H1 (cell line): ENCODE measurements at regions not wholly inside any gene's neighbourhood (a gene's known extent, or its start where the extent isn't known, plus 50 kb on each side); places are given as distances from the start of the nearest gene placed in this dataset.

Source experiments
- CTCF ChIA-PET: fragments of 300-600 bp; sonication (Branson Sonifier 250); formaldehyde crosslinking; loops from one replicate; lab custom pipeline; 2021; ENCODE audit not compliant: partially characterized antibody; lab: Charles Lee
- POLR2A ChIA-PET: fragments of 300-600 bp; sonication (Branson Sonifier 250); formaldehyde crosslinking; loops from one replicate; lab custom pipeline; 2021; ENCODE audit warnings: inconsistent platforms; ENCODE audit not compliant: partially characterized antibody; lab: Charles Lee
- DNase-seq, 2 experiments: peaks; one replicate each; pipeline versions ENCODE4 v3.0.0 to v3.0.0-alpha.2; 2010 to 2022; ENCODE audit warnings: low spot score in 2 of 2, low read depth in 1 of 2, mixed read lengths in 1 of 2
- FAIRE-seq: peaks from 2 replicates; lab custom pipeline; 2011; peaks lifted over from hg19 to GRCh38; lab: Jason Lieb, UNC
- H2AFZ ChIP-seq: 2 replicates; pipeline ENCODE4 v1.8.1; 2012; ENCODE audit warnings: low read length, inconsistent platforms
- H2AK5ac ChIP-seq: 2 replicates; pipeline ENCODE4 v1.6.1; 2013; ENCODE audit warnings: low read depth, low read length
- H2BK120ac ChIP-seq: replicated peaks from 2 replicates; pipeline ENCODE3; 2013; ENCODE audit warnings: low read depth, low read length, inconsistent platforms
- H2BK12ac ChIP-seq: 2 replicates; pipeline ENCODE4 v1.6.1; 2013; ENCODE audit warnings: low read depth, low read length
- H2BK15ac ChIP-seq: 2 replicates; pipeline ENCODE4 v1.6.1; 2013; ENCODE audit warnings: low read length
- H2BK20ac ChIP-seq: 2 replicates; pipeline ENCODE4 v1.6.1; 2013; ENCODE audit warnings: low read length
- H2BK5ac ChIP-seq: 2 replicates; pipeline ENCODE4 v1.6.1; 2013; ENCODE audit warnings: low read depth, low read length
- H3K14ac ChIP-seq: 2 replicates; pipeline ENCODE4 v1.6.1; 2013; ENCODE audit warnings: inconsistent platforms; ENCODE audit not compliant: insufficient read length
- H3K18ac ChIP-seq: 2 replicates; pipeline ENCODE4 v1.6.1; 2013; ENCODE audit warnings: low read length; ENCODE audit errors: extremely low read depth
- H3K23ac ChIP-seq: 2 replicates; pipeline ENCODE4 v1.6.1; 2013; ENCODE audit warnings: inconsistent platforms; ENCODE audit not compliant: insufficient read length
- H3K23me2 ChIP-seq: 2 replicates; pipeline ENCODE4 v1.6.1; 2013; ENCODE audit warnings: low read depth, low read length
- H3K27ac ChIP-seq: 2 replicates; pipeline ENCODE4 v1.6.1; 2011; ENCODE audit warnings: low read depth, low read length, inconsistent platforms
- H3K27me3 ChIP-seq, 4 experiments: replicated peaks in 1 of 4; 1 replicate in 1 of 4; 2 replicates in 3 of 4; pipeline versions ENCODE4 v1.6.1 to v1.8.1; 2011 to 2013; ENCODE audit warnings: low read length in 3 of 4, mild to moderate bottlenecking in 3 of 4, inconsistent platforms in 2 of 4, mixed read lengths in 2 of 4, moderate library complexity in 1 of 4; ENCODE audit not compliant: control insufficient read depth in 3 of 4, insufficient read depth in 3 of 4; ENCODE audit errors: extremely low read depth in 1 of 4
- H3K36me3 ChIP-seq, 4 experiments: 2 replicates each; pipeline versions ENCODE4 v1.6.1 to v1.8.1; 2011 to 2013; ENCODE audit warnings: mild to moderate bottlenecking in 4 of 4, low read length in 3 of 4, moderate library complexity in 2 of 4, control low read depth in 1 of 4, inconsistent platforms in 1 of 4; ENCODE audit not compliant: insufficient read depth in 4 of 4, control insufficient read depth in 2 of 4
- H3K4ac ChIP-seq: replicated peaks from 2 replicates; pipeline ENCODE3; 2013; ENCODE audit warnings: low read length, low read depth, mixed read lengths, inconsistent platforms; ENCODE audit not compliant: insufficient read length
- H3K4me1 ChIP-seq, 4 experiments: replicated peaks in 1 of 4; 1 replicate in 1 of 4; 2 replicates in 3 of 4; pipeline versions ENCODE4 v1.6.1 to v1.8.1; 2011 to 2013; ENCODE audit warnings: low read length in 3 of 4, inconsistent platforms in 2 of 4, mixed read lengths in 1 of 4; ENCODE audit not compliant: insufficient read depth in 4 of 4, control insufficient read depth in 3 of 4
- H3K4me2 ChIP-seq, 2 experiments: 2 replicates each; pipeline versions ENCODE4 v1.6.1 to v1.8.1; 2011 to 2013; ENCODE audit warnings: low read depth in 2 of 2, low read length in 2 of 2, control low read depth in 1 of 2, inconsistent platforms in 1 of 2, mild to moderate bottlenecking in 1 of 2; ENCODE audit not compliant: insufficient read depth in 1 of 2
- H3K4me3 ChIP-seq, 4 experiments: fragments of 200-600, 300-600 bp in 1 of 4; sonication (generic), shearing (Covaris generic), sonication (Bioruptor Twin) in 1 of 4; 2 replicates each; pipeline versions ENCODE4 v1.5.1 to v1.8.1; 2011 to 2016; ENCODE audit warnings: low read length in 4 of 4, low read depth in 3 of 4, control low read depth in 2 of 4, inconsistent platforms in 2 of 4, mild to moderate bottlenecking in 2 of 4, mixed read lengths in 1 of 4, moderate library complexity in 1 of 4; ENCODE audit not compliant: insufficient read depth in 2 of 4; ENCODE audit errors: extremely low read depth in 1 of 4
- H3K56ac ChIP-seq: replicated peaks from 2 replicates; pipeline ENCODE3; 2013; ENCODE audit warnings: low read depth, mild to moderate bottlenecking, mixed read lengths, low read length, inconsistent platforms; ENCODE audit not compliant: insufficient read length
- H3K79me1 ChIP-seq: 2 replicates; pipeline ENCODE4 v1.6.1; 2013; ENCODE audit warnings: low read depth, low read length, control low read depth
- H3K79me2 ChIP-seq, 2 experiments: 2 replicates each; pipeline versions ENCODE4 v1.6.1 to v1.8.1; 2012 to 2013; ENCODE audit warnings: low read length in 2 of 2, mild to moderate bottlenecking in 2 of 2, inconsistent platforms in 1 of 2; ENCODE audit not compliant: insufficient read depth in 2 of 2, control insufficient read depth in 1 of 2
- H3K9ac ChIP-seq, 4 experiments: replicated peaks in 1 of 4; 1 replicate in 1 of 4; 2 replicates in 3 of 4; pipeline versions ENCODE4 v1.6.1 to v1.8.1; 2011 to 2013; ENCODE audit warnings: low read depth in 3 of 4, low read length in 3 of 4, control low read depth in 2 of 4, mild to moderate bottlenecking in 2 of 4, moderate library complexity in 2 of 4, inconsistent platforms in 1 of 4; ENCODE audit errors: extremely low read depth in 1 of 4
- H3K9me3 ChIP-seq, 2 experiments: 2 replicates each; pipeline versions ENCODE4 v1.6.1 to v1.8.1; 2012 to 2013; ENCODE audit warnings: mild to moderate bottlenecking in 2 of 2, moderate library complexity in 2 of 2, control low read depth in 1 of 2, inconsistent platforms in 1 of 2, low read depth in 1 of 2, low read length in 1 of 2, mixed read lengths in 1 of 2; ENCODE audit not compliant: insufficient read depth in 2 of 2
- H4K20me1 ChIP-seq, 2 experiments: replicated peaks in 1 of 2; 2 replicates each; pipeline versions ENCODE3 to v1.8.1; 2011 to 2013; ENCODE audit warnings: inconsistent platforms in 2 of 2, low read length in 2 of 2, mild to moderate bottlenecking in 1 of 2; ENCODE audit not compliant: insufficient read depth in 2 of 2, control insufficient read depth in 1 of 2
- H4K5ac ChIP-seq: 2 replicates; pipeline ENCODE4 v1.6.1; 2013; ENCODE audit warnings: low read length, low read depth, mixed read lengths, inconsistent platforms; ENCODE audit not compliant: insufficient read length
- H4K8ac ChIP-seq: 2 replicates; pipeline ENCODE4 v1.8.0; 2013; ENCODE audit warnings: mild to moderate bottlenecking, moderate library complexity, low read length, inconsistent platforms; ENCODE audit not compliant: insufficient read depth; ENCODE audit errors: extremely low read depth
- H4K91ac ChIP-seq: replicated peaks from 2 replicates; pipeline ENCODE3; 2013; ENCODE audit warnings: low read length, mixed read lengths, inconsistent platforms; ENCODE audit not compliant: insufficient read length
- ATF3 ChIP-seq: IDR thresholded peaks from 2 replicates; pipeline ENCODE4 v1.6.1; 2011; ENCODE audit warnings: low read depth, mild to moderate bottlenecking, low read length; ENCODE audit not compliant: insufficient read depth
- NANOG ChIP-seq: IDR thresholded peaks from 2 replicates; pipeline ENCODE4 v1.6.1; 2011; ENCODE audit warnings: low read length, low read depth, mild to moderate bottlenecking, inconsistent platforms; ENCODE audit not compliant: insufficient read depth, poor library complexity, severe bottlenecking
- WGBS, 2 experiments: shearing (Covaris generic) in 1 of 2; methylation state at CpG; one replicate each; pipeline versions ENCODE4 v1.1.6 to v1.1.7; 2013 to 2015; ENCODE audit warnings: low lambda C conversion rate in 2 of 2, mixed read lengths in 2 of 2, inconsistent platforms in 1 of 2, low coverage in 1 of 2, missing lambda C conversion rate in 1 of 2; ENCODE audit not compliant: insufficient replicate concordance in 2 of 2, insufficient coverage in 1 of 2, insufficient read length in 1 of 2; ENCODE audit errors: extremely low coverage in 1 of 2, missing lambda C conversion rate in 1 of 2; 5-methylcytosine and 5-hydroxymethylcytosine counted together

GRCh38 chrX:39067866-39068265 is 266.6 kb downstream of the MID1IP1 start:
- H3K23ac ChIP-seq, result no peak overlapping the region
- H3K4me3 ChIP-seq, result no peak overlapping the region
- H2BK12ac ChIP-seq, result 0 out of 2 replicates have a peak overlapping the region, but pooled peaks have one; percentile 39
- ChIA-PET CTCF (no interaction called here), POLR2A (interaction anchor here (1.2 kb wide), 1 partner anchor 264 kb away, joined by 3 read pairs; no protein-coding TSS in a partner anchor)
- H4K5ac ChIP-seq, result no peak overlapping the region
- no peaks in the 10 kb centered on the region for H3K79me2 ChIP-seq
- no peak overlapping the region for H4K8ac ChIP-seq
- no peak overlapping the region for H4K91ac ChIP-seq
- no peak overlapping the region for H3K18ac ChIP-seq
- no peak overlapping the region for H2BK20ac ChIP-seq
- H3K9me3 ChIP-seq, result peaks cover 0 to 4% of the 10 kb centered on the region in 2 experiments; a peak in 1 of 4 replicates
- H3K4ac ChIP-seq, result no peak overlapping the region
- no peak overlapping the region for H2AK5ac ChIP-seq
- H3K4me2 ChIP-seq, result no peak overlapping the region
- H4K20me1 ChIP-seq, result no peaks in the 10 kb centered on the region
- H3K14ac ChIP-seq, result no peak overlapping the region
- WGBS, 2 experiments, result 93% methylated on average over 5 of the region's 5 CpGs; no CpG with 5 or more reads in 1 of the 2 experiments
- H2BK15ac ChIP-seq, result no peak overlapping the region
- no peaks in the 10 kb centered on the region for H3K79me1 ChIP-seq
- no peaks in the 10 kb centered on the region for H3K27me3 ChIP-seq
- H3K9ac ChIP-seq, result no peak overlapping the region
- TF ChIP-seq ATF3, result no peak
- TF ChIP-seq NANOG, result no peak
- H2BK120ac ChIP-seq, result no peak overlapping the region
- H3K4me1 ChIP-seq, result peaks cover 0 to 18% (median 5%) of the 10 kb centered on the region in 4 experiments; a peak in 5 of 7 replicates
- no peak overlapping the region for H3K27ac ChIP-seq
- no peak for DNase-seq
- H3K56ac ChIP-seq, result no peak overlapping the region
- H3K36me3 ChIP-seq, result no peaks in the 10 kb centered on the region
- FAIRE-seq, result no peak
- H2AFZ ChIP-seq, result no peak overlapping the region
- H2BK5ac ChIP-seq, result no peak overlapping the region
- no peaks in the 10 kb centered on the region for H3K23me2 ChIP-seq
